ENCODE measurements at regions not wholly inside any gene's neighbourhood (a gene's known extent, or its start where the extent isn't known, plus 50 kb on each side); places are given as distances from the start of the nearest gene placed in this dataset.
"Not testable (repeated sequence)": the region's sequence is repeated elsewhere in the genome, so short reads cannot be mapped to it uniquely, and the experiment has no call there.

- no peak for DNase-seq (ENCODE audit: low read depth)
These were observed 164.8 kb upstream of the NT5E start for GRCh38 chr6:85285114-85285513.

GRCh38 chr6:85283436-85283835 is 166.4 kb upstream of the NT5E start:
- DNase-seq (ENCODE audit: low read depth): no peak

- DNase-seq (ENCODE audit: low read depth): no peak
These were observed 171.3 kb upstream of the NT5E start for GRCh38 chr6:85278466-85279035.

- not testable (repeated sequence) for DNase-seq (ENCODE audit: low read depth)
These were observed 173.9 kb upstream of the NT5E start for GRCh38 chr6:85276026-85276425.

- DNase-seq (ENCODE audit: low read depth): no peak
These were observed 174.4 kb upstream of the NT5E start for GRCh38 chr6:85275338-85275985.

GRCh38 chr6:85273870-85274269 is 176.0 kb upstream of the NT5E start:
- DNase-seq (ENCODE audit: low read depth): no peak

GRCh38 chr6:85273046-85273445 is 176.8 kb upstream of the NT5E start:
- DNase-seq (ENCODE audit: low read depth): no peak

GRCh38 chr6:85272592-85272991 is 177.3 kb upstream of the NT5E start:
- DNase-seq (ENCODE audit: low read depth): no peak

- DNase-seq (ENCODE audit: low read depth): no peak
These were observed 187.3 kb upstream of the NT5E start for GRCh38 chr6:85262621-85263020.

GRCh38 chr6:85261271-85261670 is 188.6 kb upstream of the NT5E start:
- DNase-seq (ENCODE audit: low read depth): no peak

- DNase-seq (ENCODE audit: low read depth): no peak
These were observed 194.2 kb upstream of the NT5E start for GRCh38 chr6:85255661-85256060.

- no peak for DNase-seq (ENCODE audit: low read depth)
These were observed 197.3 kb upstream of the NT5E start for GRCh38 chr6:85252552-85252951.

GRCh38 chr6:85252085-85252484 is 197.8 kb upstream of the NT5E start:
- no peak for DNase-seq (ENCODE audit: low read depth)

GRCh38 chr6:85251300-85251699 is 198.6 kb upstream of the NT5E start:
- no peak for DNase-seq (ENCODE audit: low read depth)

- no peak for DNase-seq (ENCODE audit: low read depth)
These were observed 199.2 kb upstream of the NT5E start for GRCh38 chr6:85250586-85251220.

GRCh38 chr6:85245004-85245403 is 204.9 kb upstream of the NT5E start:
- no peak for DNase-seq (ENCODE audit: low read depth)

GRCh38 chr6:85241498-85242052 is 208.3 kb upstream of the NT5E start:
- DNase-seq (ENCODE audit: low read depth): no peak

GRCh38 chr6:85240787-85241385 is 209.0 kb upstream of the NT5E start:
- DNase-seq (ENCODE audit: low read depth): no peak

- DNase-seq (ENCODE audit: low read depth): no peak
These were observed 212.4 kb upstream of the NT5E start for GRCh38 chr6:85237478-85237877.

- DNase-seq (ENCODE audit: low read depth): no peak
These were observed 213.2 kb upstream of the NT5E start for GRCh38 chr6:85236636-85237035.

GRCh38 chr6:85227345-85227744 is 222.5 kb upstream of the NT5E start:
- not testable (repeated sequence) for DNase-seq (ENCODE audit: low read depth)

GRCh38 chr6:85212794-85213193 is 237.1 kb upstream of the NT5E start:
- not testable (repeated sequence) for DNase-seq (ENCODE audit: low read depth)

- DNase-seq (ENCODE audit: low read depth): no peak
These were observed 254.6 kb upstream of the NT5E start for GRCh38 chr6:85195243-85195642.

Measured in HS-27A (cell line).